Neuronal stem cell (in vitro differentiated cells): ENCODE measurements at regions not wholly inside any gene's neighbourhood (a gene's known extent, or its start where the extent isn't known, plus 50 kb on each side); places are given as distances from the start of the nearest gene placed in this dataset.
"Not testable (repeated sequence)": the region's sequence is repeated elsewhere in the genome, so short reads cannot be mapped to it uniquely, and the experiment has no call there.

Experiments
- DNase-seq: peaks from one replicate; pipeline ENCODE4 v3.0.0-alpha.2; 2013; ENCODE audit warnings: low spot score
- H2AFZ ChIP-seq: one replicate; pipeline ENCODE4 v1.6.1; 2013; ENCODE audit warnings: mild to moderate bottlenecking, low read length, inconsistent platforms
- H2AK5ac ChIP-seq: 2 replicates; pipeline ENCODE4 v1.6.1; 2013; ENCODE audit warnings: low read depth, mild to moderate bottlenecking, inconsistent platforms, low read length, moderate library complexity, mixed read lengths
- H2BK120ac ChIP-seq: 2 replicates; pipeline ENCODE4 v1.6.1; 2013; ENCODE audit warnings: low read depth, mild to moderate bottlenecking, inconsistent platforms, low read length, moderate library complexity, mixed read lengths
- H2BK12ac ChIP-seq: one replicate; pipeline ENCODE4 v1.6.1; 2013; ENCODE audit warnings: low read length, inconsistent platforms
- H2BK15ac ChIP-seq: 2 replicates; pipeline ENCODE4 v1.6.1; 2013; ENCODE audit warnings: mild to moderate bottlenecking, low read length, inconsistent platforms, mixed read lengths
- H2BK5ac ChIP-seq: one replicate; pipeline ENCODE4 v1.6.1; 2013; ENCODE audit warnings: inconsistent platforms, mild to moderate bottlenecking, low read length, moderate library complexity
- H3K14ac ChIP-seq: one replicate; pipeline ENCODE4 v1.6.1; 2013; ENCODE audit warnings: low read length, inconsistent platforms
- H3K18ac ChIP-seq: 2 replicates; pipeline ENCODE4 v1.6.1; 2013; ENCODE audit warnings: low read length, inconsistent platforms
- H3K23ac ChIP-seq: 2 replicates; pipeline ENCODE4 v1.6.1; 2013; ENCODE audit warnings: low read depth, mild to moderate bottlenecking, mixed read lengths, low read length, inconsistent platforms; ENCODE audit not compliant: poor library complexity
- H3K27ac ChIP-seq: replicated peaks from 3 replicates; pipeline ENCODE4 v1.5.1; 2013; ENCODE audit warnings: low read length, inconsistent platforms
- H3K27me3 ChIP-seq, 3 experiments: 2 replicates each; pipeline ENCODE4 v1.6.1; 2013; ENCODE audit warnings: low read length in 3 of 3, mild to moderate bottlenecking in 2 of 3, inconsistent platforms in 1 of 3, low read depth in 1 of 3, mixed read lengths in 1 of 3, moderate library complexity in 1 of 3; ENCODE audit not compliant: control insufficient read depth in 3 of 3, insufficient read depth in 3 of 3
- H3K36me3 ChIP-seq, 2 donors: replicated peaks in 1 of 2; 2 replicates each; pipeline ENCODE4 v1.6.1; 2013; ENCODE audit warnings: low read length in 2 of 2; ENCODE audit not compliant: control insufficient read depth in 2 of 2, insufficient read depth in 2 of 2
- H3K4ac ChIP-seq: 2 replicates; pipeline ENCODE4 v1.6.1; 2013; ENCODE audit warnings: inconsistent platforms, mild to moderate bottlenecking, low read length, moderate library complexity
- H3K4me1 ChIP-seq, 2 donors: 1 replicate in 1 of 2; 2 replicates in 1 of 2; pipeline ENCODE4 v1.6.1; 2013; ENCODE audit warnings: low read length in 2 of 2, low read depth in 1 of 2; ENCODE audit not compliant: control insufficient read depth in 2 of 2, insufficient read depth in 1 of 2
- H3K4me2 ChIP-seq: one replicate; pipeline ENCODE4 v1.6.1; 2013; ENCODE audit warnings: mild to moderate bottlenecking, low read length, inconsistent platforms; ENCODE audit not compliant: insufficient read depth, poor library complexity, severe bottlenecking
- H3K4me3 ChIP-seq, 2 donors: 2 replicates each; pipeline ENCODE4 v1.5.1; 2013; ENCODE audit warnings: low read length in 2 of 2, mild to moderate bottlenecking in 2 of 2, inconsistent platforms in 1 of 2, moderate library complexity in 1 of 2
- H3K79me1 ChIP-seq: one replicate; pipeline ENCODE4 v1.6.1; 2013; ENCODE audit warnings: low read depth, mild to moderate bottlenecking, inconsistent platforms, low read length, moderate library complexity
- H3K9ac ChIP-seq: one replicate; pipeline ENCODE4 v1.6.1; 2013; ENCODE audit warnings: mild to moderate bottlenecking, low read depth, low read length, inconsistent platforms; ENCODE audit not compliant: poor library complexity
- H3K9me3 ChIP-seq, 2 donors: replicated peaks in 1 of 2; 2 replicates each; pipeline versions ENCODE3 to v1.6.1; 2013; ENCODE audit warnings: low read length in 2 of 2, mild to moderate bottlenecking in 2 of 2, inconsistent platforms in 1 of 2, low read depth in 1 of 2, mixed read lengths in 1 of 2, moderate library complexity in 1 of 2; ENCODE audit not compliant: control insufficient read depth in 2 of 2, insufficient read depth in 1 of 2
- H4K8ac ChIP-seq: one replicate; pipeline ENCODE4 v1.6.1; 2013; ENCODE audit warnings: low read depth, mild to moderate bottlenecking, inconsistent platforms, low read length, moderate library complexity
- H4K91ac ChIP-seq: one replicate; pipeline ENCODE4 v1.6.1; 2013; ENCODE audit warnings: low read length, low read depth, mild to moderate bottlenecking, inconsistent platforms; ENCODE audit not compliant: poor library complexity
- WGBS, 2 donors: extraction: QIAGEN DNeasy Blood & Tissue Kit; methylation state at CpG; one replicate each; pipeline ENCODE4 v1.1.7; 2013; ENCODE audit warnings: missing lambda C conversion rate in 2 of 2, mixed read lengths in 1 of 2; ENCODE audit not compliant: insufficient read length in 2 of 2, insufficient replicate concordance in 1 of 2; ENCODE audit errors: extremely low coverage in 2 of 2; 5-methylcytosine and 5-hydroxymethylcytosine counted together

DNA sequence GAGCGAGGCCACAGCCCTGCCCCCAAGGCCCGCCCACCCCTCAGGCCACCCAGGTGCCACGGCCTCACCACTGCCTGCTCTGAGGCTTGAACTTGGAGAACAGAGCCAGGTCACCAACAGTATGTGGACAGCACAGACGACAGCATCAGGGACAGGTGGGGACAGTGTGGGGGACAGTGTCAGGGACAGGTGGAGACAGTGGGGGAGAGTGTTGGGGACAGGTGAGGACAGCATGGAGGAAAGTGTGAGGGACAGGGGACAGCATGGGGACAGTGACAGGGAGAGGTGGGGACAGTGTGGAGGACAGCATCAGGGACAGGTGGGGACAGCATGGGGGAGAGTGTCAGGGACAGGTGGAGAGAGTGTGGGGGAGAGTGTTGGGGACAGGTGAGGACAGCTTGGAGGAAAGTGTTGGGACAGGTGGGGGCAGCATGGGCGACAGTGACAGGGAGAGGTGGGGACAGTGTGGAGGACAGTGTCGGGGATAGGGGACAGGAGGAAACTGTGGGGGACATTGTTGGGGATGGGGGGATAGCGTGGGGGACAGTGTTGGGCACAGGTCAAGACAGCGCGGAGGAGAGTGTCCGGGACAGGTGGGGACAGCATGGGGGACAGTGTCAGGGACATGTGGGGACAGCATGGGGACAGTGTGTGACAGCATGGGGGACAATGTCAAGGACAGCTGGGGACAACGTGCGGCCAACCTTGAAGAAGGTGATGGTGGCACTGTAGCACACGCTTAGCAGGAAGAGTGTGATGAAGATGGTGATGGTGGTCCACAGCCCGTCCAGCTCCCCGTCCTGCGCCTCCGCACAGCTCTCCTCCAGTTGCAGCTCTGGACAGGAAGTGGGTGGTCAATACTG is 114.9 kb downstream of the TMEM121 start:
- WGBS, 2 donors = no CpG with 5 or more reads among the region's 17 CpGs

DNA sequence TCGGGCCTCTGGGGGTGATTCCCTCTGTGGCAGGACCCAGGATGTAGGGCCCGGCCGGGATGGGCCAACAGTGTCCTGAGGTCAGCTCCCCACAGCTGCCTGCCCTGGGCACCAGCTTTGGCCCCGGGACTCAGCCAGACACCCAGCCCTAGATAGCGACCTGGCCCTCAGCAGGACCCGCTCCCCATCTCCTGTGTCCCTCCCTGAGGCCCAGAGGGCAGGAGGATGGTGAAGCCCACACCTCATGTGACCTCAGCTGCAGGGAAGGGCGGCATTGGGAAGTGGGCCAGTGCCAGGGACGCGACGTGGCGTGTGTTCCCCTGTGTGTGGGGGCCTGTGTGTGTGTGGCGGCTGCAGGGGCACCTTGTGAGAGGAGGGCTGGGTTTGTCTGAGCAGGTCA is 115.6 kb downstream of the TMEM121 start:
- not testable (repeated sequence) for H3K14ac ChIP-seq, H4K91ac ChIP-seq, H3K79me1 ChIP-seq, H3K4me3 ChIP-seq, H3K36me3 ChIP-seq, H3K4ac ChIP-seq, H2AK5ac ChIP-seq, H2BK15ac ChIP-seq, H2BK12ac ChIP-seq, H3K4me2 ChIP-seq, H4K8ac ChIP-seq, DNase-seq, H3K27ac ChIP-seq, H2AFZ ChIP-seq, H3K23ac ChIP-seq, H2BK5ac ChIP-seq, H3K18ac ChIP-seq, H3K4me1 ChIP-seq, H2BK120ac ChIP-seq, H3K9ac ChIP-seq
- Histone ChIP-seq H3K27me3 (peaks cover 0 to 28% (median 0%) of the 10 kb centered on the region in 3 experiments), H3K9me3 (peaks cover 0 to 11% of the 10 kb centered on the region in 2 donors)
- no CpG with 5 or more reads among the region's 12 CpGs for WGBS, 2 donors

More for the DNA sequence above, 114.9 kb downstream of the TMEM121 start:
- Histone ChIP-seq H3K4ac (no peak overlapping the region), H3K79me1 (peaks cover 2% of the 10 kb centered on the region), H3K4me1 (no peaks in the 10 kb centered on the region), H2AK5ac (no peak overlapping the region), H3K4me3 (peak overlapping the region in 1 of 2 donors; percentile 18), H3K27me3 (peaks cover 0 to 26% (median 0%) of the 10 kb centered on the region in 3 experiments), H3K23ac (no peak overlapping the region), H3K14ac (no peak overlapping the region), H2BK15ac (no peak overlapping the region), H3K36me3 (no peaks in the 10 kb centered on the region), H2BK5ac (no peak overlapping the region), H3K9ac (peak overlapping the region; percentile 21), H3K9me3 (peaks cover 0 to 9% of the 10 kb centered on the region in 2 donors), H2BK12ac (no peak overlapping the region), H2AFZ (no peak overlapping the region), H3K27ac (no peak overlapping the region), H4K8ac (peak overlapping the region; percentile 17), H3K4me2 (no peak overlapping the region), H3K18ac (no peak overlapping the region), H4K91ac (no peak overlapping the region), H2BK120ac (no peak overlapping the region)
- DNase-seq = no peak

DNA sequence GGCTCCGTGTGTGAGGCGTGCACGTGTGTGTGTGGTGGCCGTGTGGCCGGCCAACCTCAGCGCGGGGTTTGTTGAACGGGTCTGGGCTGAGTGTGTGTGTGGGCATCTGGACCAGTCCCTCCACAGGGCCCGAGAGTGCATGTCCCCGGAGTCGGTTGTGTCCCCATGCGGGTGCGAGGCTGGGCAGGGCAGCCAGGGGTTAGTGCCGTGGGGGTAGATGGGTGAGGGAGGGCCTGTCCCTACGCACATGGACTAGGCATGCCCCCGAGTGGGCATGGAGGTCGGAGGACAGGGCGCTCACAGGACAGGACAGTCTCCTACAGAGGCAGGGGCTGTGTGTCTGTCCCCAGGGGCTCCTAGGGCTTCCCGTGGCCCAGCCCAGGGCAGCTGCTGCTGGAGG is 116.1 kb downstream of the TMEM121 start:
- H2BK12ac ChIP-seq, H3K9ac ChIP-seq, H3K4me1 ChIP-seq, H3K9me3 ChIP-seq, H2BK5ac ChIP-seq, H3K4me2 ChIP-seq, H3K27ac ChIP-seq, H3K18ac ChIP-seq, H4K91ac ChIP-seq, H2AFZ ChIP-seq, H3K79me1 ChIP-seq, DNase-seq, H2BK120ac ChIP-seq, H3K14ac ChIP-seq, H4K8ac ChIP-seq, H2BK15ac ChIP-seq, H3K4ac ChIP-seq, H3K23ac ChIP-seq, H2AK5ac ChIP-seq, H3K36me3 ChIP-seq, H3K4me3 ChIP-seq: not testable (repeated sequence)
- no CpG with 5 or more reads among the region's 19 CpGs for WGBS, 2 donors
- peaks cover 0 to 28% (median 0%) of the 10 kb centered on the region in 3 experiments for H3K27me3 ChIP-seq

DNA sequence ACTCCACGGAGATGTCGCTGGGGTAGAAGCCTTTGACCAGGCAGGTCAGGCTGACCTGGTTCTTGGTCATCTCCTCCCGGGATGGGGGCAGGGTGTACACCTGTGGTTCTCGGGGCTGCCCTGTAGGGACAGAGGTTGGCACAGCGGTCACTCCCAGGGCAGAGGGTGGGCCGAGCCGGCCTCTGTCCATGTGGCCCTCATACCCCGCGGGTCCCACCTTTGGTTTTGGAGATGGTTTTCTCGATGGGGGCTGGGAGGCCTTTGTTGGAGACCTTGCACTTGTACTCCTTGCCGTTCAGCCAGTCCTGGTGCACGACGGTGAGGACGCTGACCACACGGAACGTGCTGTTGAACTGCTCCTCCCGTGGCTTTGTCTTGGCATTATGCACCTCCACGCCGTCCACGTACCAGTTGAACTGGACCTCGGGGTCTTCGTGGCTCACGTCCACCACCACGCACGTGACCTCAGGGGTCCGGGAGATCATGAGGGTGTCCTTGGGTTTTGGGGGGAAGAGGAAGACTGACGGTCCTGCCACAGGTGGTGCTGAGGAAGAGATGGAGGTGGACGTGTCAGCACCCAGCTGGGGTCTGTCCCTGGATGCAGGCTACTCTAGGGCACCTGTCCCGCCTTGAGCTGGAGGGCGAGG is 117.1 kb downstream of the TMEM121 start:
- H3K27me3 ChIP-seq = peaks cover 0 to 31% (median 0%) of the 10 kb centered on the region in 3 experiments
- H3K79me1 ChIP-seq, H3K4me2 ChIP-seq: not testable (repeated sequence)

More for the DNA sequence above, 117.1 kb downstream of the TMEM121 start:
- whole genome bisulfite sequencing, 2 donors = no CpG with 5 or more reads among the region's 30 CpGs
- not testable (repeated sequence) for H2BK15ac ChIP-seq, H3K4ac ChIP-seq, H3K18ac ChIP-seq, H2AK5ac ChIP-seq, H3K14ac ChIP-seq, H2BK120ac ChIP-seq, DNase-seq, H4K91ac ChIP-seq, H3K9ac ChIP-seq, H2AFZ ChIP-seq, H3K27ac ChIP-seq, H3K36me3 ChIP-seq, H3K4me1 ChIP-seq, H4K8ac ChIP-seq, H2BK5ac ChIP-seq, H2BK12ac ChIP-seq, H3K4me3 ChIP-seq, H3K23ac ChIP-seq
- peaks cover 0 to 15% of the 10 kb centered on the region in 2 donors for H3K9me3 ChIP-seq
